ENCODE measurements at regions not wholly inside any gene's neighbourhood (a gene's known extent, or its start where the extent isn't known, plus 50 kb on each side); places are given as distances from the start of the nearest gene placed in this dataset.

DNA sequence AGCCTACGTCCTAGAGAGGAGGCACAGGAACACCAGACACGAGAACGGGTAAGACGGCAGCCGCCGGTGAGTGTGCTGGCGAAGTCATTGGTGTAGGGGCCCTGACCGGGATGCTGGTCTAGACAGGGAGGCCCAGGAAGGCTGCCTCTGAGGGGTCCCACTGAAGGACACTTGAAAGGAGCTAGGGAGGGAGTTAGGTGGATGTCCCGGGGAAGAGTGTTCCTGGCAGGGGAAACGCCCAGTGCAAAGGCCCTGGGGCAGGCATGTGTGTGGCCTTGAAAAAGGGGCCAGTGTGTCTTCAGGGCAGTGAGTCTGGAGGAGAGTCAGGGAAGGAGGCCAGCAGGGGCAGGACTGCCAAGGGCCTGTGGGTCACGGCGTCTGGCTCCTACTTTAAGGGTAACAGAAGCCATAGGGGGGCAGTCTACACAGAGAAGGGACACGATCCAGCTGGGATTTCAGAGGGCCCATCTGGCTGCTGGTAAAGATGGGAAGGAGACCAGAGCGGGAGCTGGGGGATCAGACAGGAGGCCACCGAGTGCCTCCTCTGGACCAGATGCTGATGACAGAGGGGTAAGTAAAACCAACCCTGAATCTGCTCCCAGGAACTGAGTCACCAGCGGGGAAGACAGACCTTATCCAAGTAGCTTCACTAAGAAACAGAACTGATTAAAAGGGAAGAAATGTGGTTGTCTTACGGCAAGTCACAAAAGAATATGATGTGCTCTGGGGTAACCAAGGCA, 115.9 kb downstream of the LITAF start:
- Histone ChIP-seq H3K9me3 (no peaks in the 10 kb centered on the region), H3K27ac (replicated peaks in 1 of 4) (no peak overlapping the region), H3K36me3 (no peaks in the 10 kb centered on the region), H3K4me1 (no peaks in the 10 kb centered on the region), H3K4me3 (no peak overlapping the region), H3K27me3 (no peaks in the 10 kb centered on the region)
- TF ChIP-seq POLR2A (IDR thresholded peaks at IDR 0.05; ENCODE audit: low read depth) = no peak
- no peak for TF ChIP-seq POLR2AphosphoS5 (IDR thresholded peaks at IDR 0.05)
- TF ChIP-seq EP300 (IDR thresholded peaks at IDR 0.05) = no peak
- TF ChIP-seq, protein P1, sequence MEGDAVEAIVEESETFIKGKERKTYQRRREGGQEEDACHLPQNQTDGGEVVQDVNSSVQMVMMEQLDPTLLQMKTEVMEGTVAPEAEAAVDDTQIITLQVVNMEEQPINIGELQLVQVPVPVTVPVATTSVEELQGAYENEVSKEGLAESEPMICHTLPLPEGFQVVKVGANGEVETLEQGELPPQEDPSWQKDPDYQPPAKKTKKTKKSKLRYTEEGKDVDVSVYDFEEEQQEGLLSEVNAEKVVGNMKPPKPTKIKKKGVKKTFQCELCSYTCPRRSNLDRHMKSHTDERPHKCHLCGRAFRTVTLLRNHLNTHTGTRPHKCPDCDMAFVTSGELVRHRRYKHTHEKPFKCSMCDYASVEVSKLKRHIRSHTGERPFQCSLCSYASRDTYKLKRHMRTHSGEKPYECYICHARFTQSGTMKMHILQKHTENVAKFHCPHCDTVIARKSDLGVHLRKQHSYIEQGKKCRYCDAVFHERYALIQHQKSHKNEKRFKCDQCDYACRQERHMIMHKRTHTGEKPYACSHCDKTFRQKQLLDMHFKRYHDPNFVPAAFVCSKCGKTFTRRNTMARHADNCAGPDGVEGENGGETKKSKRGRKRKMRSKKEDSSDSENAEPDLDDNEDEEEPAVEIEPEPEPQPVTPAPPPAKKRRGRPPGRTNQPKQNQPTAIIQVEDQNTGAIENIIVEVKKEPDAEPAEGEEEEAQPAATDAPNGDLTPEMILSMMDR (IDR thresholded peaks at IDR 0.05) = no peak
- no peak for DNase-seq (ENCODE audit: extremely low spot score)
- intact Hi-C loops (cut with DNase I) = no loop called here
- 91% methylated on average over 17 of the region's 17 CpGs for WGBS

DNA sequence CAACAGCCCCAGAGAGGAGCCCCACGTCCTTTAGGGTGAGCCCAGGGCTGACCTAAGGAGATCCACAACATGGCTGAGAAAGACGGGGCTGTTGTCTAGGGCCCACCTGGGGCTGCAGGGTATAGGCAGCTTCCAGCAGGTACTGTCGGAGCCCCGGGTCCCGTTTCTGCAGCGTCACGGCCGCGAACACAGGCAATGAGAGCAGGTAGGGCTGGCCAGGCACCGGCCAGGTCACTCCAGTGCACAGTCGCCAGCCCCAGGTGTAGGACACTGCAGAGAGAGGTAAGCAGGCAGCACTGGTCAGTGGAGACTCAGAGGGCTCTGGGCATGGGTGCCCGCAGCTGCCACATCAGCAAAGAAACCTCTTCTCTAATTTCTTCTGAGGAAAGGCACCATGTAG, 115.2 kb downstream of the LITAF start:
- no peak for DNase-seq (ENCODE audit: extremely low spot score)
- Histone ChIP-seq H3K4me1 (no peaks in the 10 kb centered on the region), H3K9me3 (no peaks in the 10 kb centered on the region), H3K4me3 (no peak overlapping the region), H3K27me3 (peaks cover 0 to 5% (median 0%) of the 10 kb centered on the region in 4 donors), H3K27ac (replicated peaks in 1 of 4) (no peak overlapping the region), H3K36me3 (no peaks in the 10 kb centered on the region)
- intact Hi-C loops (cut with DNase I) = no loop called here
- WGBS = 100% methylated on average over 2 of the region's 12 CpGs
- TF ChIP-seq POLR2A (IDR thresholded peaks at IDR 0.05; ENCODE audit: low read depth) (no peak), EP300 (IDR thresholded peaks at IDR 0.05) (no peak)
- TF ChIP-seq, protein P1 (IDR thresholded peaks at IDR 0.05) = no peak

DNA sequence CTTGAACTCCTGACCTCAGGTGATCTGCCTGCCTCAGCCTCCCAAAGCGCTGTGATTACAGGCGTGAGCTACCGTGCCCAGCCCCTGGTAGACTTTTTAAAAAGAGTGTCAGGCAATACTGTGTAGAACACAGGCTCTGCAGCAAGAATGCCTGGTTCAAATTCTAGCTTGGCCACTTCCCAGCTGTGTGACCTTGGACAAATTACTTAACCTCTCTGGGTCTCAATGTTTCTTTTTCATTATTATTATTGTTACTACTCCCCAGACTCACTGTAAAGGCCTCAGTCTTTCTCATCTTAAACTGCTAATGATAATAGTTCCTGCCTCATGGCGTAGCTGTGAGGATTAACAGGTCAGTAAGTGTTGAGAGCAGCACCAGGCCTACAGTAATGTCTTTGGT, 114.3 kb downstream of the LITAF start:
- H3K27me3 ChIP-seq = peaks cover 0 to 14% (median 0%) of the 10 kb centered on the region in 4 donors
- 80% methylated on average over 2 of the region's 4 CpGs for WGBS
- TF ChIP-seq POLR2AphosphoS5 (IDR thresholded peaks at IDR 0.05) (no peak), EP300 (IDR thresholded peaks at IDR 0.05) (no peak), POLR2A (IDR thresholded peaks at IDR 0.05; ENCODE audit: low read depth) (no peak)
- TF ChIP-seq, protein P1 (IDR thresholded peaks at IDR 0.05) = no peak
- H3K4me1 ChIP-seq = no peaks in the 10 kb centered on the region
- intact Hi-C loops (cut with DNase I) = no loop called here
- H3K27ac ChIP-seq (replicated peaks in 1 of 4) = no peak overlapping the region
- no peak overlapping the region for H3K4me3 ChIP-seq
- DNase-seq (ENCODE audit: extremely low spot score) = no peak
- H3K36me3 ChIP-seq = no peaks in the 10 kb centered on the region
- no peaks in the 10 kb centered on the region for H3K9me3 ChIP-seq

DNA sequence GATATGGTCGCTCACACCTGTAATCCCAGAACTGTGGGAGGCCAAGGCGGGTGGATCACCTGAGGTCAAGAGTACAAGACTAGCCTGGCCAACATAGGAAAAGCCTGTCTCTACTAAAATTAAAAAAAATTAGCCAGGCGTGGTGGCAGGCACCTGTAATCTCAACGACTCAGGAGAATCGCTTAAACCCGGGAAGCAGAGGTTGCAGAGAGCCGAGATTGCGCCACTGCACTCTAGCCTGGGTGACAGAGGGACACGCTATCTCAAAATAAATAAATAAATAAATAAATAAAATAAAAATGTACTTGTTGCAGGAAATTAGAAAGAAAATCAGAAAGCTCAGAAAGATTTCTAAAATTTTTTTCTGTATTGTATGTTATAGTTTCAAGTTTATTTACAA, 113.9 kb downstream of the LITAF start:
- intact Hi-C loops (cut with DNase I) = no loop called here
- WGBS = 87% methylated on average over 9 of the region's 9 CpGs
- no peaks in the 10 kb centered on the region for H3K9me3 ChIP-seq
- no peak overlapping the region for H3K4me3 ChIP-seq
- H3K4me1 ChIP-seq = no peaks in the 10 kb centered on the region
- H3K36me3 ChIP-seq = no peaks in the 10 kb centered on the region
- peaks cover 0 to 18% (median 0%) of the 10 kb centered on the region in 4 donors for H3K27me3 ChIP-seq
- TF ChIP-seq EP300 (IDR thresholded peaks at IDR 0.05) (no peak), POLR2AphosphoS5 (IDR thresholded peaks at IDR 0.05) (no peak)
- no peak overlapping the region for H3K27ac ChIP-seq (replicated peaks in 1 of 4)
- no peak for DNase-seq (ENCODE audit: extremely low spot score)

DNA sequence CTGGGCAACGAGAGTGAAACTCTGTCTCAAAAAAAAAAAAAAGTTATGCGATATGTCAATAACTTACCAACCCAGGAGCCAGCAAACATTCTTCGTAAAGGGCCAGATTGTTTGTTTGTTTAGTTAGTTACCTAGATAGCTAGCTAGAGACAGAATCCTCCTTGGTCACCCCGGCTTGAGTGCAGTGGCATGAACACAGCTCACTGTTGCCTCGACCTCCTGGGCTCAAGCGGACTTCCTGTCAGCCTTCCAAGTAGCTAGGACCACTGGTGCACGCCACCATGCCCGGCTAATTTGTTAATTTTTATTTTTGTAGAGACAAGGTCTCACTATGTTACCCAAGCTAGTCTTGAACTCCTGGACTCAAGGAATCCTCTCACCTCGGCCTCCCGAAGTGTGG, 113.0 kb downstream of the LITAF start:
- Histone ChIP-seq H3K36me3 (no peaks in the 10 kb centered on the region), H3K27me3 (peaks cover 0 to 20% (median 0%) of the 10 kb centered on the region in 4 donors), H3K9me3 (no peaks in the 10 kb centered on the region), H3K27ac (replicated peaks in 1 of 4) (no peak overlapping the region), H3K4me3 (no peak overlapping the region), H3K4me1 (no peaks in the 10 kb centered on the region)
- TF ChIP-seq POLR2A (IDR thresholded peaks at IDR 0.05; ENCODE audit: low read depth) (no peak), POLR2AphosphoS5 (IDR thresholded peaks at IDR 0.05) (no peak), EP300 (IDR thresholded peaks at IDR 0.05) (no peak)
- TF ChIP-seq, protein P1 (IDR thresholded peaks at IDR 0.05) = no peak
- DNase-seq (ENCODE audit: extremely low spot score) = no peak
- intact Hi-C loops (cut with DNase I) = no loop called here
- WGBS = 91% methylated on average over 9 of the region's 10 CpGs

Measured in esophagus muscularis mucosa (tissue), 4 donors.